ENCODE measurements at regions not wholly inside any gene's neighbourhood (a gene's known extent, or its start where the extent isn't known, plus 50 kb on each side); places are given as distances from the start of the nearest gene placed in this dataset.

- no peak overlapping the region for H3K4me3 ChIP-seq (replicated peaks; ENCODE audit: insufficient read depth, low read length)
- H3K27ac ChIP-seq (replicated peaks): no peak overlapping the region
- no peaks in the 10 kb centered on the region for H3K27me3 ChIP-seq (ENCODE audit: insufficient read depth, poor library complexity, severe bottlenecking)
- TF ChIP-seq POLR2AphosphoS5 (IDR thresholded peaks at IDR 0.05; ENCODE audit: low read depth) (no peak), SPI1 (IDR thresholded peaks at IDR 0.05; ENCODE audit: borderline replicate concordance, low read depth) (no peak), GABPA (IDR thresholded peaks at IDR 0.05; ENCODE audit: low read depth) (no peak)
- TF ChIP-seq, protein P1, sequence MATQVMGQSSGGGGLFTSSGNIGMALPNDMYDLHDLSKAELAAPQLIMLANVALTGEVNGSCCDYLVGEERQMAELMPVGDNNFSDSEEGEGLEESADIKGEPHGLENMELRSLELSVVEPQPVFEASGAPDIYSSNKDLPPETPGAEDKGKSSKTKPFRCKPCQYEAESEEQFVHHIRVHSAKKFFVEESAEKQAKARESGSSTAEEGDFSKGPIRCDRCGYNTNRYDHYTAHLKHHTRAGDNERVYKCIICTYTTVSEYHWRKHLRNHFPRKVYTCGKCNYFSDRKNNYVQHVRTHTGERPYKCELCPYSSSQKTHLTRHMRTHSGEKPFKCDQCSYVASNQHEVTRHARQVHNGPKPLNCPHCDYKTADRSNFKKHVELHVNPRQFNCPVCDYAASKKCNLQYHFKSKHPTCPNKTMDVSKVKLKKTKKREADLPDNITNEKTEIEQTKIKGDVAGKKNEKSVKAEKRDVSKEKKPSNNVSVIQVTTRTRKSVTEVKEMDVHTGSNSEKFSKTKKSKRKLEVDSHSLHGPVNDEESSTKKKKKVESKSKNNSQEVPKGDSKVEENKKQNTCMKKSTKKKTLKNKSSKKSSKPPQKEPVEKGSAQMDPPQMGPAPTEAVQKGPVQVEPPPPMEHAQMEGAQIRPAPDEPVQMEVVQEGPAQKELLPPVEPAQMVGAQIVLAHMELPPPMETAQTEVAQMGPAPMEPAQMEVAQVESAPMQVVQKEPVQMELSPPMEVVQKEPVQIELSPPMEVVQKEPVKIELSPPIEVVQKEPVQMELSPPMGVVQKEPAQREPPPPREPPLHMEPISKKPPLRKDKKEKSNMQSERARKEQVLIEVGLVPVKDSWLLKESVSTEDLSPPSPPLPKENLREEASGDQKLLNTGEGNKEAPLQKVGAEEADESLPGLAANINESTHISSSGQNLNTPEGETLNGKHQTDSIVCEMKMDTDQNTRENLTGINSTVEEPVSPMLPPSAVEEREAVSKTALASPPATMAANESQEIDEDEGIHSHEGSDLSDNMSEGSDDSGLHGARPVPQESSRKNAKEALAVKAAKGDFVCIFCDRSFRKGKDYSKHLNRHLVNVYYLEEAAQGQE (IDR thresholded peaks at IDR 0.05; ENCODE audit: insufficient replicate concordance, low read depth): no peak
- TF ChIP-seq, protein P2, sequence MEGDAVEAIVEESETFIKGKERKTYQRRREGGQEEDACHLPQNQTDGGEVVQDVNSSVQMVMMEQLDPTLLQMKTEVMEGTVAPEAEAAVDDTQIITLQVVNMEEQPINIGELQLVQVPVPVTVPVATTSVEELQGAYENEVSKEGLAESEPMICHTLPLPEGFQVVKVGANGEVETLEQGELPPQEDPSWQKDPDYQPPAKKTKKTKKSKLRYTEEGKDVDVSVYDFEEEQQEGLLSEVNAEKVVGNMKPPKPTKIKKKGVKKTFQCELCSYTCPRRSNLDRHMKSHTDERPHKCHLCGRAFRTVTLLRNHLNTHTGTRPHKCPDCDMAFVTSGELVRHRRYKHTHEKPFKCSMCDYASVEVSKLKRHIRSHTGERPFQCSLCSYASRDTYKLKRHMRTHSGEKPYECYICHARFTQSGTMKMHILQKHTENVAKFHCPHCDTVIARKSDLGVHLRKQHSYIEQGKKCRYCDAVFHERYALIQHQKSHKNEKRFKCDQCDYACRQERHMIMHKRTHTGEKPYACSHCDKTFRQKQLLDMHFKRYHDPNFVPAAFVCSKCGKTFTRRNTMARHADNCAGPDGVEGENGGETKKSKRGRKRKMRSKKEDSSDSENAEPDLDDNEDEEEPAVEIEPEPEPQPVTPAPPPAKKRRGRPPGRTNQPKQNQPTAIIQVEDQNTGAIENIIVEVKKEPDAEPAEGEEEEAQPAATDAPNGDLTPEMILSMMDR (IDR thresholded peaks at IDR 0.05; ENCODE audit: insufficient read depth, low read length): no peak
- no peak for DNase-seq (ENCODE audit: low read depth in 1 of 2, low spot score in 1 of 2)
These were observed 380.4 kb upstream of the FGF13 start for GRCh38 chrX:139091878-139092277.

- H3K27ac ChIP-seq (replicated peaks): no peak overlapping the region
- DNase-seq (ENCODE audit: low read depth in 1 of 2, low spot score in 1 of 2): no peak
- H3K4me3 ChIP-seq (replicated peaks; ENCODE audit: insufficient read depth, low read length): no peak overlapping the region
- TF ChIP-seq SPI1 (IDR thresholded peaks at IDR 0.05; ENCODE audit: borderline replicate concordance, low read depth) (no peak), GABPA (IDR thresholded peaks at IDR 0.05; ENCODE audit: low read depth) (no peak), POLR2AphosphoS5 (IDR thresholded peaks at IDR 0.05; ENCODE audit: low read depth) (no peak)
- TF ChIP-seq, protein P2 (IDR thresholded peaks at IDR 0.05; ENCODE audit: insufficient read depth, low read length): no peak
- TF ChIP-seq, protein P1 (IDR thresholded peaks at IDR 0.05; ENCODE audit: insufficient replicate concordance, low read depth): no peak
- no peaks in the 10 kb centered on the region for H3K27me3 ChIP-seq (ENCODE audit: insufficient read depth, poor library complexity, severe bottlenecking)
These were observed 379.5 kb upstream of the FGF13 start for GRCh38 chrX:139091066-139091465.

DNA sequence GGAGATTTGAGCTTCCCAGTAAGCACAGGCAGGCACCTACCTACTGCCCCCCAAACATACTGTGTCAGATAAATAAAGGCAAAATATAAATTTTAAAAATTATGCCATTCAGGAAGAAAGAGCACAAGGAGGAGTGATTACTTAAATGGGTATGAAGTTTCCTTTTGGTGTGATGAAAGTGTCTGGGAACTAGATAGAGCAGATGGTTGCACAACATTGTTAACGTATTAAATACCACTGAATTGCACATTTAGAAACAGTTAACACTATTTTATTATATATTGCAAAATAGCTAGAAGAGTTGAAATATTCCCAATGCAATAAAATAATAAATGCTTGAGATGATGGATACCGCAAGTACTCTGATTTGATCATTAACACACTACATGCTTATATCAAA lies 374.7 kb upstream of the FGF13 start:
- Histone ChIP-seq H3K4me3 (replicated peaks; ENCODE audit: insufficient read depth, low read length) (no peak overlapping the region), H3K27ac (replicated peaks) (no peak overlapping the region), H3K27me3 (ENCODE audit: insufficient read depth, poor library complexity, severe bottlenecking) (no peaks in the 10 kb centered on the region)
- TF ChIP-seq, protein P1 (IDR thresholded peaks at IDR 0.05; ENCODE audit: insufficient replicate concordance, low read depth): no peak
- TF ChIP-seq SPI1 (IDR thresholded peaks at IDR 0.05; ENCODE audit: borderline replicate concordance, low read depth) (no peak), GABPA (IDR thresholded peaks at IDR 0.05; ENCODE audit: low read depth) (no peak), POLR2AphosphoS5 (IDR thresholded peaks at IDR 0.05; ENCODE audit: low read depth) (no peak)
- TF ChIP-seq, protein P2 (IDR thresholded peaks at IDR 0.05; ENCODE audit: insufficient read depth, low read length): no peak
- DNase-seq (ENCODE audit: low read depth in 1 of 2, low spot score in 1 of 2): peak in 1 of 2 experiments; percentile 28

Data from HL-60 (cell line).